ENCODE measurements at regions not wholly inside any gene's neighbourhood (a gene's known extent, or its start where the extent isn't known, plus 50 kb on each side); places are given as distances from the start of the nearest gene placed in this dataset.

DNA sequence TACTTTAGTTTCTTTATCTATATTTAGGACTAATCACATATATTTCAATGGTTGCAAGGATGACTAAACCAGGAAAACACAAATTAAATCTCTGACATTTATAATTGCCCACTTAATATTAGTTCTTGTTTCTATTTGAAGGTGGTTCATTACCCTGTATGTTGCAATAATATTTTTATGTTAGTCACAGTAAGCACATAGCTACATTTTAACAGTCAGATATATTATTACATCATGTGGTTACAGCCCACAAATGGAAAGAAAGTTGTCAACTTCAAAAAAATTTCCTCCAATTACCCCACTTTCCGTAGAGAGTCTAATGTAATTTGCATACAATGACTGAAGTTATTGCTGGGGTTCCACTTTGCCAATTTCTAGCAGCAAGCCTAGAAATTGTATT is 114.6 kb downstream of the TUSC7 start:
- TF ChIP-seq POLR2A (IDR thresholded peaks at IDR 0.05) (no peak), POLR2AphosphoS5 (IDR thresholded peaks at IDR 0.05) (no peak)
- TF ChIP-seq, protein P1, sequence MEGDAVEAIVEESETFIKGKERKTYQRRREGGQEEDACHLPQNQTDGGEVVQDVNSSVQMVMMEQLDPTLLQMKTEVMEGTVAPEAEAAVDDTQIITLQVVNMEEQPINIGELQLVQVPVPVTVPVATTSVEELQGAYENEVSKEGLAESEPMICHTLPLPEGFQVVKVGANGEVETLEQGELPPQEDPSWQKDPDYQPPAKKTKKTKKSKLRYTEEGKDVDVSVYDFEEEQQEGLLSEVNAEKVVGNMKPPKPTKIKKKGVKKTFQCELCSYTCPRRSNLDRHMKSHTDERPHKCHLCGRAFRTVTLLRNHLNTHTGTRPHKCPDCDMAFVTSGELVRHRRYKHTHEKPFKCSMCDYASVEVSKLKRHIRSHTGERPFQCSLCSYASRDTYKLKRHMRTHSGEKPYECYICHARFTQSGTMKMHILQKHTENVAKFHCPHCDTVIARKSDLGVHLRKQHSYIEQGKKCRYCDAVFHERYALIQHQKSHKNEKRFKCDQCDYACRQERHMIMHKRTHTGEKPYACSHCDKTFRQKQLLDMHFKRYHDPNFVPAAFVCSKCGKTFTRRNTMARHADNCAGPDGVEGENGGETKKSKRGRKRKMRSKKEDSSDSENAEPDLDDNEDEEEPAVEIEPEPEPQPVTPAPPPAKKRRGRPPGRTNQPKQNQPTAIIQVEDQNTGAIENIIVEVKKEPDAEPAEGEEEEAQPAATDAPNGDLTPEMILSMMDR (IDR thresholded peaks at IDR 0.05 in 8 of 11, conservative IDR thresholded peaks at IDR 0.05 in 3 of 11): no peak

All from spleen (tissue), 7 donors.